A172 (cell line): ENCODE measurements at regions not wholly inside any gene's neighbourhood (a gene's known extent, or its start where the extent isn't known, plus 50 kb on each side); places are given as distances from the start of the nearest gene placed in this dataset.
"Not testable (repeated sequence)": the region's sequence is repeated elsewhere in the genome, so short reads cannot be mapped to it uniquely, and the experiment has no call there.

Experiments used
- DNase-seq: peaks from one replicate; pipeline ENCODE4 v3.0.0-alpha.2; 2015; ENCODE audit warnings: low spot score

- DNase-seq: not testable (repeated sequence)
Observed at GRCh38 chr1:66424530-66424929, 109.4 kb upstream of the SGIP1 start.

- DNase-seq: no peak
Observed at GRCh38 chr1:66426239-66426853, 107.6 kb upstream of the SGIP1 start.

- not testable (repeated sequence) for DNase-seq
Observed at GRCh38 chr1:66430815-66431214, 103.1 kb upstream of the SGIP1 start.

DNA sequence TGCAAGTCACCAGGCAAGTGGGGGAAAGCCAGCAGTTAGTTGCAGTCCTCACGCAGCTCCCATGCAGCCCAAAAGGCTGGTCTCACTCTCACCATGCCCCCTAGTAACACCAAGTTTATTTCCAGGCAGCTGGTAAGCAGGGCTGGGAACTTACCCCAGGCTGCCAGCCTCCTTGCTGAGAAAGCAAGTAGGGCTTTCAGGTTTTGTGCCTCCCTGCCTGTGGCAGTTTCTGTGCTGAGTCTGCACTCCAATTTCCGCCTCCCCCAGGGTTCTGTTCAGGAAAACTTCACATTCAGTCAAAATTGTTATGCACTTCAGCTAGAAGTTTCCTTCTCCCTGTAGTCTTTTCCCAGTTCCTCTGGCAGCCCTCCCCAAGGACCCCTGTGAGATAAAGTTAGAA, 102.0 kb upstream of the SGIP1 start:
- DNase-seq: no peak

DNA sequence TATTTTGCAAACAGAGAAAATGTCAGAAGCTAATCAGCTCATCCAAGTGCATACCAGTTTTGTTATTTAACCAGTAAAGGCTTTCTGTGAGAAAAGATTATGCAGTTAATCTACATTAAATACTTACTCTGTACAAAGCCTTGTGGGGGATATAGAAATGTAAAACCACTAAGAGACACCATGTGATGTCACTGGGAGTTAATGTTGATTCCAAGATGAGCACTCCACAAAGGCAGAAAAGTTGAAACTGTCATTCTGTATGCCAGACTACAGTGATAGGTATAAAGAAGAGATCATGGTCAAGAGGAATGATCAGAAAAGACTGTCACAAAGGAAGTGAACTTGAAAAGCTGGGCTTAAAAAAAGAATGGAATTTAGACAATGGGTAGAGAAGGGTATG, 100.3 kb upstream of the SGIP1 start:
- DNase-seq: no peak

DNA sequence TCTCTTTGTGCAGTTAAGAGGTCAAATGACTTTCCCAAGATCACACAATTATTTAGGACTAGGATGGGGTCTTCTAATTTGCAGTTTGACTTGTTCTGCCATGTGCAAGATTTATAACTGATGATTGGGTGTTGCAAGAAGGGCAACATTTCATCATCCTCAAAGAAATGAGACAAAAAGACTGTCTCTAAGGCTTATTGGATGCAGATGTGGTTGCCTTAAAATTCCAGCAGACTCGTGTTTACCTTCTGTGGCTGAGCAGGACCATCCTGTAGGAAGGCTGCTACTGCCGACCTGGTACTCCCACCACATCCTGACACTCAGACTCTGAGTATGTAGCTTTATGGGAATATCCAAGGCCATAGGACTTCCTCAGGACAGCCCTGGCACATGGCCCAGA, 99.9 kb upstream of the SGIP1 start:
- no peak for DNase-seq

GRCh38 chr1:66435541-66435940, 98.4 kb upstream of the SGIP1 start:
- no peak for DNase-seq

DNA sequence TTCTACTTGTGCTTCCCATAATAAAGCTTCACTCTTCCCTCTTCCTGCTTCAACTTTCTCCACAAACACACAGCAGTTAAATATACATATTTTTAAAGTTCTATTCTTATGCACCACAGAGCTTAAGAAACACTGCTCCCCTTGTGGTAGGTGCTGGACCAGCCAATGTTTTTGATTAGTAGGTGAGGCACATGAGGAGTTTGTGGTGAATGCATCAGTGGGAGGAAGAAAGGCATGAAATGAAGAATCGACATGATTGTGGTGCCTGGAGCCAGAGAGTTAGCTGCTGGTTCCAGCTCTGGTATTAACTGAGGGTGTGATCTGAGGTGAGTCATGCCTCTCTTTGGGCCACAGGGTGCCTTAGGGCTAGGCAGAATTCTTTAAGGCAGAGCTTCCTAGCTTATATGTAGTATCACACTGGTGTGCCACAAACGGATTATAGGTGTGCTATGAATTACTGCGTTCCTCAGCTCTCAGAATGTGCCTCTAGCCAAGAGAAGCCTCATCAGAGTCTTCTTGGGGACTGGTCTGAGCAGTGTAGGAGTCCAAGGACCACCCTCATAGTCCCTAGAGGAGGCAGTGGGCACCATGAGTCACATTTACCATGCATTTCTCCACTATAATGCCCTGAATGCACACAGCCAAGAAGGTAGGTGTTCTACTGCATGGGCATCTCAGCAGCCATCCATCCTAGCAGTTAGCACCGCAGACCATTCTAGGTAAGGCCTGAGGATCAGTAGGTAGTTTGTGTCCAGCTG, 97.4 kb upstream of the SGIP1 start:
- peak; percentile 57 for DNase-seq

GRCh38 chr1:66437136-66437401, 96.9 kb upstream of the SGIP1 start:
- DNase-seq: no peak

- DNase-seq: no peak
Observed at GRCh38 chr1:66438062-66438461, 95.9 kb upstream of the SGIP1 start.

GRCh38 chr1:66438501-66438900, 95.5 kb upstream of the SGIP1 start:
- DNase-seq: no peak

GRCh38 chr1:66439031-66439740, 94.8 kb upstream of the SGIP1 start:
- no peak for DNase-seq

GRCh38 chr1:66443793-66444192, 90.2 kb upstream of the SGIP1 start:
- DNase-seq: no peak

- no peak for DNase-seq
Observed at GRCh38 chr1:66444438-66445265, 89.3 kb upstream of the SGIP1 start.

GRCh38 chr1:66445492-66446181, 88.3 kb upstream of the SGIP1 start:
- no peak for DNase-seq

GRCh38 chr1:66446261-66447001, 87.5 kb upstream of the SGIP1 start:
- peak; percentile 46 for DNase-seq

DNA sequence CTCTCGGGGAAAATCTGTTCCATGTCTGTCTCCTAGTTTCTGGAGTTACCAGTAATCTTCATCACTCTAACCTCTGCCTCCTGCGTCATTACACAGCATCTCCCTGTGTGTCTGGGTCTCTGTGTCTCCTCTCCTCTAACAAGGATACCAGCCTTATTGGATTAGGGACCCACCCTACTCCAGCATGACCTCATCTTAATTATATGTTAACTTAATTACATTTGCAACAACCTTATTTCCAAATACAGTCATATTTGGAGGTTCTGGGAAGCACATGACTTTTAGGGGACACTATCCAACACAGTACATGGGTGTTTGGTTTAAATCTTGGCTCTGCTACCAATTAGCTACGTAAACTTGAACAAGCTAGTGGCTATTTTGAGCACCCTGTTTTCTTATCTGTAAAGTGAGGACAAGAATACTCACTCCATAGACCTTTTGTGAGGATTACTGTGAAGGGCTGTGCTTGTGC, 83.9 kb upstream of the SGIP1 start:
- no peak for DNase-seq

GRCh38 chr1:66450847-66451246, 83.1 kb upstream of the SGIP1 start:
- DNase-seq: no peak

GRCh38 chr1:66452162-66452561, 81.8 kb upstream of the SGIP1 start:
- no peak for DNase-seq

DNA sequence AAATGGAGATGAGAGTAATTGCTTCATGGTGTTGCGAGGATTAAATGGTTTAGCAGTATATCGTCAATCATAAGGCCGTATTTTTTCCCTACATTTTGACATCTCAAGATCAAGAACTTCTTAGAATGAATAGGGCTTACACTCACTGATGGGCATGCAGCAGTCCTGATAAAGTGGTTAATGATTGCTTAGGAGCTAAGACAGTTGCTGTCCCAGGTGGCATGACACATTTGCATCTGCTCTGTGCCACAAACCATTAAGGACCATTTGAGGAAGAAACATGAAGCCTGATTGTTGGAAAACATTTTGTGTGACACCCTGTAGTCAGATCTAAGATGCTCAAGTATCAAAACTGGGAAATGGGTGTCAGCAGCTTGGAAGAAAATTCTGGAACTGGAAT, 81.0 kb upstream of the SGIP1 start:
- no peak for DNase-seq

DNA sequence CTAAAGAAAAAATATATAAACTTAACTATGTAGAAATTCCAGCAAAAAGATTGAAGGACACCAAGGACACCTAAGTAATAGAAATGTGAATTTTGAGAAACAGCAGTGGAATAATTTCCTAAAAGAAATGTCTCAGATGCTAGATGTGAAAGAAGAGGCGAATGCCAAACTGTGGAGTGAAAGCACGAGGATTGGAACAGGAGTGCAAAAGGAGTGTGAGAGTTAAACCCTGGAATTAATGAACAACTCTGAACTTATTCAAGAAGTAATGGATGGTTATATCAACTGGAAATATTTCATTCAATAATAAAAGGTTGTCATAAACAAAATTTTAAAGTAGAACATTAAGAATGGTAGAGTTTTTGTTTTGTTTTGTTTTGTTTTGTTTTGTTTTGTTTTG, 78.5 kb upstream of the SGIP1 start:
- no peak for DNase-seq
